NCI-H128 (cell line): ENCODE measurements at regions not wholly inside any gene's neighbourhood (a gene's known extent, or its start where the extent isn't known, plus 50 kb on each side); places are given as distances from the start of the nearest gene placed in this dataset.

Experiments
- DNase-seq: peaks from one replicate; lab custom pipeline; 2025; ENCODE audit not compliant: unreplicated experiment; lab: John Stamatoyannopoulos, UW

DNA sequence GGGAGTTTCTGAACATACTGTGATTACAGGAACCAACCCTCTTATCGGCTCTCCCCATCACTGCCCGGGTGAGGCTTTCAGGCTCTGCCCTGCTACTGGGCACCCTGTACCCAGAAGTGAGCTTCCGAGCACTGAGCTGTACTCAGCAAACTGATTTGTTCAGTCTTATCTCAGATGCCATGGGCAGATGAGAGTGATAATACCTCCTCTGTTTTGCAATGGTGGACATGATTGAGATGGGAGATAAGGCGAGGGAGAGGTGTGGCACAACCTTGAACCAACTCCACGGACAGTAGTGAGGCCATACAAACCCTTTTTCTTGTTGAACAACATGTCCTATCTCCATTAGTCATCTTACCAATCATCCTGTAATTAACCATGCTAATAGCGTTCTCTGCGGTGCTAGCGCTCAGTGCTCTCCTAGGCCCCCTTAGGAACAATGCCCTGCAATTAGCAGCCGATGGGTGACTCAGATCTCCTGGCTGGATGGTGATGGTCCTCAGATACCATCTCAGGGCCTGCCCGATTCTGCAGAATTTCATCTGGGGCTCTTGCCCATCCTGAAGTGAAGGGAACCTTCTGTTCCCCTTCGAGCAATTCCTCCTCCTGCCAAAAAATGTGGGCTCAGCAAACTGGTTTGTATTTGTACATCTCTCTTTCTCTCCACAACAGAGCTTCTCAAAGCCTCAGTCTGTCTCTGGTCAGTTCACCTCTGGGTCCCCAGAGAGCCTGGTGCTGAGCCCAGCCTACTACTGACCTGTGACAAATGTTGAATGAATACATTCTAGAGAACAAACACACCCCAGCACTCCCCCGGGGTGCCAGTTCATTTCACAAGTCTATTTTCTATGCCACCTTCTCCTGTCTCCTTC, 139.3 kb upstream of the IRX3 start:
- DNase-seq: no peak

- DNase-seq: no peak
Measured at GRCh38 chr16:54425068-54425467, 138.5 kb upstream of the IRX3 start.

DNA sequence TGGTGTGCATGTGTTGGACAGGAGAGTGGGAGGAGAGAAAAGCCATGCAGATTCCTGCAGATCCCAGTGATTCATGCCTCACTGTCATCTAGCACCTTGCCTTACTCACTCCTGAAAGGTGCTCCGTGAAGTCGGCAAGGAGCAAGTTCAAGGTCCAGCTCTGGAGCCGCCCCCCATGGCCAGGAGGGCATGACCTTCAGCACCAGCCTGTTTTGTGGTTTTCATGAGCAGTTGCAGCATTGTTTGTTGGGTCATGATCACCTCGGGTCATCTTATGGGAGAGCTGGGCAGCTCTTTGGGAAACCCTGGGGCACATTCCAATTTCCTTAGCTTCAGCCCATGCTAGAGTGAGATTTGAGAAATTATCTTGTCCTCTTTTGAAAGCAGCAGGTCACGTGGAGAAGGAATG, 137.5 kb upstream of the IRX3 start:
- DNase-seq: no peak

DNA sequence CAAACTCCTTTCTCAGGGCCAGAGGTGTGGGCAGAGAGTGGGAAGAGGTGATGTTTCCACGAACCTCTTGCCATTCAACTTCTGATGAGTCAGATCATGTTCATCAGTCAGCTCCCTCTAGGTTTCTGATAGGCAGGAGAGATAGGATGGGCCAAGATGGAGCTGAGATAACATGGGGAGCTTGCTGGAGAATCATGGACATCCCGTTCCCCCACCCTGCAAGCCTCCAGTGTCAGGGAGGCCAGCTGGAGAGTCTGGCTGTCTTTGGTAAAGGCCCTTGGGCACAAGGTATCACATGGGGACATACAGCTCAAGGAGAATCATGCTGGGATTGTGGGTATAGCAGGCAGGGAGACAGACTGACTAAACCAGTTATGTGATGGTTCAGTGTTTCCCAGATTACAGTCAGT, 136.0 kb upstream of the IRX3 start:
- DNase-seq: no peak

GRCh38 chr16:54422159-54422558, 135.6 kb upstream of the IRX3 start:
- DNase-seq: no peak

DNA sequence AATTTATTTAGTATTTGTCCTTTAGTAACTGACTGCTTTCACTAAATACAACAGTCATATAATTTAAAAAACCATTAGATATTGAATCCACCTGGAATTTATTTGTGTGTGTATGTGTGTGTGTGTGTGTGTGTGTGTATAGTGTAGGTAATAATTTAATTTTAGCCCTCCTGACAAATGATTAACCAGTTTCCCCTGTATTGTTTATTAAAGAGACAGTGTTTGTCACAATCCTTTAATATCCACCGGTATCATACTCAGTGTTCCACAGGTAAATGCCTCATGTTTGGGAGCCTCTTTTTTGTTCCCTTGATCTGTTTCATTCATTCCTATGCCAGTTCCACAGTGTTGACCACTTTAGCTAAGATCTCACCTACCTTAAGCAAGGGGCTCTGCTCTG, 134.6 kb upstream of the IRX3 start:
- DNase-seq: no peak

- no peak for DNase-seq
Measured at GRCh38 chr16:54418903-54419302, 132.3 kb upstream of the IRX3 start.

- no peak for DNase-seq
Measured at GRCh38 chr16:54417384-54417783, 130.8 kb upstream of the IRX3 start.

DNA sequence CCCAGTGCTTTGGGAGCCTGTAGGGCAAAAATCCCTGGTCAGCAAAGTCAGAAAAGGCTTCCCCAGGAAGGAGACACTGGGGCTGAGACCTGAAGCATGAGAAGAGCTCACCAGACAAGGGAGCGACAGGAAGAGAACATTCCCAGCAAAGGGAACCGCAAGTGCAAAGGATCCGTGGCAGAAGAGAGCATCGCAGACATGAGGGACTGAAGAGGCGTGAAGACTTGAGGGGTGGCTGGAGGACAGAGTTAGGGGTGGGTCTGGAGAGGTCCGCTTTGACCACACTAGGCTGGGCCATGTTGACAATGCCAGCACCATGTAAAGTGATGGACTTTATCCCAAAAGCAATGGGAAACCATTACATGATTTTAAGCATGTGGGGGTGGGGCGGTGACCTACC, 128.1 kb upstream of the IRX3 start:
- DNase-seq: no peak

DNA sequence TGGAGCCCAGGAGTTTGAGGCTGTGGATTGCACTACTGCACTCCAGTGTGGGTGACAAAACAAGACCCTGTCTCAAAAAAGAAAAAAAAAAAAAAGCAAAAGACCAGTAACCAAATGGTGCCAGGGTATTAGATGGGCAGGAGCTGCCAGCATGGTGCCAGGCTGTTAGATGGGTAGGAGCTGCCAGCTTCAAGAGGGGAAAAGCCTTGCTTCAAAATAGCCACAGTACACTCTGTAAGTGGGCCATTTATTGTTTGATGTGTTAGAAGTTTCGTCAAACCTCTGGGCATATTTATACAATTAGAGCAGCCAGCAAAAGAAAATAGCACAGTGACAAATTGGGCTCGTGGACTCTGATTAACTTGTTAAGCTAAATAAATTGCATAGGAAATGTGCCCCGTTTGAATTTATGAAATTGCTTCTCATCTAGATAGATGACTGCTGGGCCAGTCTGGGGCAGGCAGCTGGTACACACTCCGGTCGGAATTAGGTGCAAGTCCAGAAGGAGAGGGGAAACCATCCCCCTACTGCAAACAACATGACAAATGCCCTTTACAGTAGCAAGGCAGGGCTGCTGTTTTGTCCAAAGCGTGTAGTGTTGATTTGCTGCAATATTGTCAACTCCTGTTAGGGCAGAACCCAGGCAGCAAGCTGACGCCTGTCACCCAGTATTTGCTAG, 126.3 kb upstream of the IRX3 start:
- no peak for DNase-seq

- no peak for DNase-seq
Measured at GRCh38 chr16:54412037-54412436, 125.5 kb upstream of the IRX3 start.

GRCh38 chr16:54411544-54411943, 125.0 kb upstream of the IRX3 start:
- no peak for DNase-seq

- no peak for DNase-seq
Measured at GRCh38 chr16:54409982-54410381, 123.4 kb upstream of the IRX3 start.

- DNase-seq: no peak
Measured at GRCh38 chr16:54407596-54407995, 121.0 kb upstream of the IRX3 start.

DNA sequence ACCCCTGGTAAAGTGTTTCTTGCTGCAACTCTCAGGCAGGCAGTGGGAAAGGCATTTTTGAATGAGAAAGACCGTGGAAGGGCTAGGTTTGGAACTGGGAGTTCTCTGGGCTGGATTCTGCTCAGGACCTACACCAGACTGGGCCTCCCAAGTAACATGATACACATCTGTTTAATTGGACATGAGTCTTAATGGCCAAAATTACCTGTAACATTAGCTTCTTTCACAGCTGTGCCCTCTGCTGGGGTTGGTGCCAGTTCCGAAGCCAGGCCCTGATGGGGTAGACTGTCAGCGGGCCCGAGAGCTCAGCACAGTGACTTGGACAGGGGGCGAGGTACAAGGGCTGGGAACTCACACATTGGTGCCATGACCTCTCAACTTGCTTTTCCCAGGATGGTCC, 118.9 kb upstream of the IRX3 start:
- DNase-seq: no peak

DNA sequence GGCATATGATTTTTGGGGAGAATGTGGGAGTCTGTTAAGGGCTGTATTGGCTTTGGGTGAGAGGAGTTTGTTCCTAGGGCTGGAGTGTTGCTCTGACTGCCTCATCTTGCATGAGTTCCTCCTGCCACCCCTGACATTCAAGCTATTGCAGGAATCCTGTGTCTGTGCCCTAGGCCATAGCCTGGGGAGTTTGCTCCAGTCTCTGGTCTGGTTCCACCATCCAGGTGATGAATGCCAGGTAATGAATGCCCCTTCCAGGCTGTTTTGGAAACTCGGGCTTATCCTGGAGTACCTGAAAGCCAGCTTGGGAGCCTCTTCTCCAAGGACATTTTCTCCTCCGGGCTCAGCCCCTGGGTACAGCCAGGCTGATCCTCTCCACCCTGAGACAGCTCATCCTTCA, 117.0 kb upstream of the IRX3 start:
- no peak for DNase-seq

GRCh38 chr16:54402873-54403272, 116.3 kb upstream of the IRX3 start:
- DNase-seq: no peak

DNA sequence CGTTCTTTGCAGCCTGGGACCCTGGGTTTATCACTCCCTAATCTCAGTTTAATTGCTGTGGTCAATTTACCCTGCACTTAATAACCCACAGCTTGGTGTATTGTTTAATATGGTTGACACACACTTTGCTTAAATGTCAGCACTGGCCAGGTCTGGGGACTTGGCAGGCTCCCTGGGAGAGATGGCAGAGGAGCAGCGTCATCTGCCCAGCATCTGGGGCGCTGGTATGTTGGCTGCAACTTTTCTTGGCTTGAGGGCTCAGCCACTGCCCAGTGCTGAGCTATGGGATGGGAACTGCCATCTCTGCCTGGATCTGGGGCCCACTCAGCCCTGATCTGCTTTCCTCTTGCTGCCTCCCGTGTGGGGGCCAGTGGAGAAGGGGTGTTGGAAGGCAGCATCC, 115.7 kb upstream of the IRX3 start:
- DNase-seq: no peak

DNA sequence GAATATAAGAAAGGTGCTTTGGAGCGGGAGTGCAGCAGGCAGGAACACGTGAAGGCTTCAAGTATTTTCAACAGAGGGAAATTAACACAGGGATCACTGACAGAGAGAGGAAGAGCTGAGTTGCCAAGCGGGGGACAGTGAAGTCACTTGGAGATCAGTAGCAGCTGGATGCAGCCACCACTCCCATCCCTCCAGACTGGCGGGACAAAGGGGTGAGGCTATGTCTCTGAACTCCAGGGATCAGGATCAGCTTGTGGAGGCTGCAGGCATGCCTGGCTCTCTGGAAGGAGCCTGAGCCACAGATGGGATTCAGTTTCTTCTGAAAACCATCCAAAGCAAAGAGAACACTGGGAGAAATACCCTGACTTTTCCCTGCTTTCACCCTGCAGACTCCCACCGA, 113.7 kb upstream of the IRX3 start:
- DNase-seq: no peak

GRCh38 chr16:54398986-54399385, 112.4 kb upstream of the IRX3 start:
- DNase-seq: no peak

- DNase-seq: no peak
Measured at GRCh38 chr16:54397838-54398237, 111.3 kb upstream of the IRX3 start.

DNA sequence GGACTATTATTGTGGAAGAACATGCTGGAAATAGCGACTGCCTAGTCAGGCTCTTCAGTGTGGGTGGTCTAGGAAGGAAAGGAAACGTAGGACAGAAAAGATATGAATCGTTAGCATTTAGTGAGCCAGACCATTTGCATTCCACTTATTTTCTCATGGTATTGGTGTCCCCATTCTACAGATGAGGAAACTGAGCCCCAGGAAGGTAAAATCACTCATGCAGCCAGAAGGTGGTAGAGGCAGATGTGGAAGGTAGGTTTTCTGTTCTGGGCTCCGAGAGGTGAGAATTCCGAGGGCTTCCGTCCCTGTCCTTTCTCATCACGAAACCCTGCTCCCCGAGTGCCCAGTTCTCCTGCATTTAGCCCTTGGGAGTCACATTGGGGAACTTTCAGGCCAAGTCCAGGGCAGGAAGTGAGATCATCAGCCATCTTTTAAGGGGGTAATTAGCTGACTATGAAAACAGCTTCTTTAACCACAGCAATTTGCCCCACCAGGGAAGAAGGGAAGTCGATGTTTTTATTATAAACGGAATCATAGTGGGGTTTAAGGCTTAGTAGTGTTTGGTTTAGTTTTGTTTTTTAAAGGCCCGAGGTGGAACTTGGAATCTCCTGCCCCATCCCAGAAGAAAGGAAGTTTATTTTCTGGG, 110.7 kb upstream of the IRX3 start:
- DNase-seq: no peak
